H1 (cell line): ENCODE measurements at regions not wholly inside any gene's neighbourhood (a gene's known extent, or its start where the extent isn't known, plus 50 kb on each side); places are given as distances from the start of the nearest gene placed in this dataset.
A peak's percentile ranks its signal among the peaks of the same experiment; 100 is the strongest.

ENCODE experiments used
- CTCF ChIA-PET: fragments of 300-600 bp; sonication (Branson Sonifier 250); formaldehyde crosslinking; loops from one replicate; lab custom pipeline; 2021; ENCODE audit not compliant: partially characterized antibody; lab: Charles Lee
- POLR2A ChIA-PET: fragments of 300-600 bp; sonication (Branson Sonifier 250); formaldehyde crosslinking; loops from one replicate; lab custom pipeline; 2021; ENCODE audit warnings: inconsistent platforms; ENCODE audit not compliant: partially characterized antibody; lab: Charles Lee
- DNase-seq, 2 experiments: peaks; one replicate each; pipeline versions ENCODE4 v3.0.0 to v3.0.0-alpha.2; 2010 to 2022; ENCODE audit warnings: low spot score in 2 of 2, low read depth in 1 of 2, mixed read lengths in 1 of 2
- FAIRE-seq: peaks from 2 replicates; lab custom pipeline; 2011; peaks lifted over from hg19 to GRCh38; lab: Jason Lieb, UNC
- H2AFZ ChIP-seq: 2 replicates; pipeline ENCODE4 v1.8.1; 2012; ENCODE audit warnings: low read length, inconsistent platforms
- H2AK5ac ChIP-seq: 2 replicates; pipeline ENCODE4 v1.6.1; 2013; ENCODE audit warnings: low read depth, low read length
- H2BK120ac ChIP-seq: replicated peaks from 2 replicates; pipeline ENCODE3; 2013; ENCODE audit warnings: low read depth, low read length, inconsistent platforms
- H2BK12ac ChIP-seq: 2 replicates; pipeline ENCODE4 v1.6.1; 2013; ENCODE audit warnings: low read depth, low read length
- H2BK15ac ChIP-seq: 2 replicates; pipeline ENCODE4 v1.6.1; 2013; ENCODE audit warnings: low read length
- H2BK20ac ChIP-seq: 2 replicates; pipeline ENCODE4 v1.6.1; 2013; ENCODE audit warnings: low read length
- H2BK5ac ChIP-seq: 2 replicates; pipeline ENCODE4 v1.6.1; 2013; ENCODE audit warnings: low read depth, low read length
- H3K14ac ChIP-seq: 2 replicates; pipeline ENCODE4 v1.6.1; 2013; ENCODE audit warnings: inconsistent platforms; ENCODE audit not compliant: insufficient read length
- H3K18ac ChIP-seq: 2 replicates; pipeline ENCODE4 v1.6.1; 2013; ENCODE audit warnings: low read length; ENCODE audit errors: extremely low read depth
- H3K23ac ChIP-seq: 2 replicates; pipeline ENCODE4 v1.6.1; 2013; ENCODE audit warnings: inconsistent platforms; ENCODE audit not compliant: insufficient read length
- H3K23me2 ChIP-seq: 2 replicates; pipeline ENCODE4 v1.6.1; 2013; ENCODE audit warnings: low read depth, low read length
- H3K27ac ChIP-seq: 2 replicates; pipeline ENCODE4 v1.6.1; 2011; ENCODE audit warnings: low read depth, low read length, inconsistent platforms
- H3K27me3 ChIP-seq, 4 experiments: replicated peaks in 1 of 4; 1 replicate in 1 of 4; 2 replicates in 3 of 4; pipeline versions ENCODE4 v1.6.1 to v1.8.1; 2011 to 2013; ENCODE audit warnings: low read length in 3 of 4, mild to moderate bottlenecking in 3 of 4, inconsistent platforms in 2 of 4, mixed read lengths in 2 of 4, moderate library complexity in 1 of 4; ENCODE audit not compliant: control insufficient read depth in 3 of 4, insufficient read depth in 3 of 4; ENCODE audit errors: extremely low read depth in 1 of 4
- H3K36me3 ChIP-seq, 4 experiments: 2 replicates each; pipeline versions ENCODE4 v1.6.1 to v1.8.1; 2011 to 2013; ENCODE audit warnings: mild to moderate bottlenecking in 4 of 4, low read length in 3 of 4, moderate library complexity in 2 of 4, control low read depth in 1 of 4, inconsistent platforms in 1 of 4; ENCODE audit not compliant: insufficient read depth in 4 of 4, control insufficient read depth in 2 of 4
- H3K4ac ChIP-seq: replicated peaks from 2 replicates; pipeline ENCODE3; 2013; ENCODE audit warnings: low read length, low read depth, mixed read lengths, inconsistent platforms; ENCODE audit not compliant: insufficient read length
- H3K4me1 ChIP-seq, 4 experiments: replicated peaks in 1 of 4; 1 replicate in 1 of 4; 2 replicates in 3 of 4; pipeline versions ENCODE4 v1.6.1 to v1.8.1; 2011 to 2013; ENCODE audit warnings: low read length in 3 of 4, inconsistent platforms in 2 of 4, mixed read lengths in 1 of 4; ENCODE audit not compliant: insufficient read depth in 4 of 4, control insufficient read depth in 3 of 4
- H3K4me2 ChIP-seq, 2 experiments: 2 replicates each; pipeline versions ENCODE4 v1.6.1 to v1.8.1; 2011 to 2013; ENCODE audit warnings: low read depth in 2 of 2, low read length in 2 of 2, control low read depth in 1 of 2, inconsistent platforms in 1 of 2, mild to moderate bottlenecking in 1 of 2; ENCODE audit not compliant: insufficient read depth in 1 of 2
- H3K4me3 ChIP-seq, 4 experiments: fragments of 200-600, 300-600 bp in 1 of 4; sonication (generic), shearing (Covaris generic), sonication (Bioruptor Twin) in 1 of 4; 2 replicates each; pipeline versions ENCODE4 v1.5.1 to v1.8.1; 2011 to 2016; ENCODE audit warnings: low read length in 4 of 4, low read depth in 3 of 4, control low read depth in 2 of 4, inconsistent platforms in 2 of 4, mild to moderate bottlenecking in 2 of 4, mixed read lengths in 1 of 4, moderate library complexity in 1 of 4; ENCODE audit not compliant: insufficient read depth in 2 of 4; ENCODE audit errors: extremely low read depth in 1 of 4
- H3K56ac ChIP-seq: replicated peaks from 2 replicates; pipeline ENCODE3; 2013; ENCODE audit warnings: low read depth, mild to moderate bottlenecking, mixed read lengths, low read length, inconsistent platforms; ENCODE audit not compliant: insufficient read length
- H3K79me1 ChIP-seq: 2 replicates; pipeline ENCODE4 v1.6.1; 2013; ENCODE audit warnings: low read depth, low read length, control low read depth
- H3K79me2 ChIP-seq, 2 experiments: 2 replicates each; pipeline versions ENCODE4 v1.6.1 to v1.8.1; 2012 to 2013; ENCODE audit warnings: low read length in 2 of 2, mild to moderate bottlenecking in 2 of 2, inconsistent platforms in 1 of 2; ENCODE audit not compliant: insufficient read depth in 2 of 2, control insufficient read depth in 1 of 2
- H3K9ac ChIP-seq, 4 experiments: replicated peaks in 1 of 4; 1 replicate in 1 of 4; 2 replicates in 3 of 4; pipeline versions ENCODE4 v1.6.1 to v1.8.1; 2011 to 2013; ENCODE audit warnings: low read depth in 3 of 4, low read length in 3 of 4, control low read depth in 2 of 4, mild to moderate bottlenecking in 2 of 4, moderate library complexity in 2 of 4, inconsistent platforms in 1 of 4; ENCODE audit errors: extremely low read depth in 1 of 4
- H3K9me3 ChIP-seq, 2 experiments: 2 replicates each; pipeline versions ENCODE4 v1.6.1 to v1.8.1; 2012 to 2013; ENCODE audit warnings: mild to moderate bottlenecking in 2 of 2, moderate library complexity in 2 of 2, control low read depth in 1 of 2, inconsistent platforms in 1 of 2, low read depth in 1 of 2, low read length in 1 of 2, mixed read lengths in 1 of 2; ENCODE audit not compliant: insufficient read depth in 2 of 2
- H4K20me1 ChIP-seq, 2 experiments: replicated peaks in 1 of 2; 2 replicates each; pipeline versions ENCODE3 to v1.8.1; 2011 to 2013; ENCODE audit warnings: inconsistent platforms in 2 of 2, low read length in 2 of 2, mild to moderate bottlenecking in 1 of 2; ENCODE audit not compliant: insufficient read depth in 2 of 2, control insufficient read depth in 1 of 2
- H4K5ac ChIP-seq: 2 replicates; pipeline ENCODE4 v1.6.1; 2013; ENCODE audit warnings: low read length, low read depth, mixed read lengths, inconsistent platforms; ENCODE audit not compliant: insufficient read length
- H4K8ac ChIP-seq: 2 replicates; pipeline ENCODE4 v1.8.0; 2013; ENCODE audit warnings: mild to moderate bottlenecking, moderate library complexity, low read length, inconsistent platforms; ENCODE audit not compliant: insufficient read depth; ENCODE audit errors: extremely low read depth
- H4K91ac ChIP-seq: replicated peaks from 2 replicates; pipeline ENCODE3; 2013; ENCODE audit warnings: low read length, mixed read lengths, inconsistent platforms; ENCODE audit not compliant: insufficient read length
- CHD1 ChIP-seq: IDR thresholded peaks from 2 replicates; pipeline ENCODE4 v1.6.1; 2012; ENCODE audit warnings: low read depth, low read length, improper control_type of control experiment
- TAF1 ChIP-seq: IDR thresholded peaks from 2 replicates; pipeline ENCODE4 v1.6.1; 2011; ENCODE audit warnings: mild to moderate bottlenecking, low read depth, low read length
- WGBS, 2 experiments: shearing (Covaris generic) in 1 of 2; methylation state at CpG; one replicate each; pipeline versions ENCODE4 v1.1.6 to v1.1.7; 2013 to 2015; ENCODE audit warnings: low lambda C conversion rate in 2 of 2, mixed read lengths in 2 of 2, inconsistent platforms in 1 of 2, low coverage in 1 of 2, missing lambda C conversion rate in 1 of 2; ENCODE audit not compliant: insufficient replicate concordance in 2 of 2, insufficient coverage in 1 of 2, insufficient read length in 1 of 2; ENCODE audit errors: extremely low coverage in 1 of 2, missing lambda C conversion rate in 1 of 2; 5-methylcytosine and 5-hydroxymethylcytosine counted together

- H3K18ac ChIP-seq = no peak overlapping the region
- CTCF ChIA-PET = interaction anchor here (0.8 to 15.1 kb wide), 26 partner anchors 13 to 238 kb away, joined by 3 to 199 read pairs (median 4); no protein-coding TSS in a partner anchor
- no peak overlapping the region for H2AFZ ChIP-seq
- no peak overlapping the region for H3K4ac ChIP-seq
- no peaks in the 10 kb centered on the region; a peak in 1 of 7 replicates for H3K4me1 ChIP-seq
- no peak overlapping the region for H2BK15ac ChIP-seq
- H2BK5ac ChIP-seq = no peak overlapping the region
- no peak overlapping the region for H3K9ac ChIP-seq
- TF ChIP-seq CHD1 = no peak
- TF ChIP-seq TAF1 = no peak
- H3K79me1 ChIP-seq = no peaks in the 10 kb centered on the region
- H3K27me3 ChIP-seq = peaks cover 0 to 9% (median 6%) of the 10 kb centered on the region in 4 experiments; a peak in 5 of 7 replicates
- DNase-seq = no peak
- H4K20me1 ChIP-seq = no peaks in the 10 kb centered on the region
- peaks cover 2% of the 10 kb centered on the region; the same call in 1 of the 2 replicates for H3K23me2 ChIP-seq
- no peak overlapping the region for H2BK12ac ChIP-seq
- no peak overlapping the region for H2BK20ac ChIP-seq
- H3K23ac ChIP-seq = no peak overlapping the region
- no peak overlapping the region for H3K27ac ChIP-seq
- no peaks in the 10 kb centered on the region for H3K36me3 ChIP-seq
- no peaks in the 10 kb centered on the region for H3K9me3 ChIP-seq
- POLR2A ChIA-PET = interaction anchor here (1.4 kb wide), 1 partner anchor 40 kb away, joined by 7 read pairs; no protein-coding TSS in a partner anchor
- 0 out of 2 replicates have a peak overlapping the region, but pooled peaks have one; percentile 51 for H4K8ac ChIP-seq
- WGBS, 2 experiments = 91% methylated on average over 10 of the region's 14 CpGs; no CpG with 5 or more reads in 1 of the 2 experiments
- no peak overlapping the region for H2BK120ac ChIP-seq
- H3K56ac ChIP-seq = no peak overlapping the region
- no peak overlapping the region for H4K5ac ChIP-seq
- H3K79me2 ChIP-seq = no peaks in the 10 kb centered on the region
- FAIRE-seq = no peak
- H3K4me2 ChIP-seq = no peak overlapping the region
- no peak overlapping the region for H4K91ac ChIP-seq
- H2AK5ac ChIP-seq = no peak overlapping the region
- no peak overlapping the region for H3K4me3 ChIP-seq
- H3K14ac ChIP-seq = no peak overlapping the region
Observed at GRCh38 chr15:31435912-31436628, 109.4 kb downstream of the KLF13 start.
